PC-9 (cell line): ENCODE measurements at regions not wholly inside any gene's neighbourhood (a gene's known extent, or its start where the extent isn't known, plus 50 kb on each side); places are given as distances from the start of the nearest gene placed in this dataset.

Source experiments
- CTCF ChIP-seq: fragments of 200-600 bp; sonication (generic); conservative IDR thresholded peaks from 2 replicates; pipeline ENCODE4 v1.6.1; 2017; ENCODE audit warnings: mixed run types, antibody characterized with exemption, mild to moderate bottlenecking, moderate library complexity
- EZH2 ChIP-seq: fragments of 200-600 bp; sonication (generic); IDR thresholded peaks from 2 replicates; pipeline ENCODE4 v1.8.0; 2017; ENCODE audit warnings: antibody characterized with exemption, low read depth

- TF ChIP-seq CTCF = no peak
- TF ChIP-seq EZH2 = no peak
Measured at GRCh38 chr13:68808456-68808855, 1299.2 kb upstream of the ATXN8OS start.
